ENCODE measurements at regions not wholly inside any gene's neighbourhood (a gene's known extent, or its start where the extent isn't known, plus 50 kb on each side); places are given as distances from the start of the nearest gene placed in this dataset.

DNA sequence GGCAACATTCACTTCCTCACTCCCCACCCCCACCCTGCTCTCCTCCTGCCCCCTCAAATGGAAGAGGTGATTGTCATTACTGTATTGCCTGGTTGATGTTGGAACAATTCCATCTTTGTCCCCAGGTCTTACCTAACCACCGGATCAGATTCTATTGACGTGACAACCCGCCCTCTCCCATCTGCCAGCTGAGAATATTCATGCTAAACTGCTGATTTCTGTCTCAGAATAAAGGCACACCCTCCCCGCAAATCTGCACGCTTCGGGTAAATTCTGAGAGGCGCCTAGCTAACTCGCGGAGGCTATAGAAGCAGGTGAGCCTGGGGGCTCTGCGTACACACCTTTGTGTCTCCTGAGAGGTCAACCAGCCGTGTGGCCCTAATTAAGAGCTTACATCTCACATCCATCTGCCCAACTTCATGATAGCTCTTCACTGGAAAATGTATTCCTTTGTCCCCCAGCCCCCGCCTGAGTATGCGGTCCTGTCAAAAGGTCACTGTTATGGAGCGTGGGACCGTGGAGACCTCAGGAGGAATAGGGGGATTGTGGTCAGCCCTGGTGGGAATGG lies 1054.3 kb downstream of the VRK1 start:
- TF ChIP-seq, protein P1, sequence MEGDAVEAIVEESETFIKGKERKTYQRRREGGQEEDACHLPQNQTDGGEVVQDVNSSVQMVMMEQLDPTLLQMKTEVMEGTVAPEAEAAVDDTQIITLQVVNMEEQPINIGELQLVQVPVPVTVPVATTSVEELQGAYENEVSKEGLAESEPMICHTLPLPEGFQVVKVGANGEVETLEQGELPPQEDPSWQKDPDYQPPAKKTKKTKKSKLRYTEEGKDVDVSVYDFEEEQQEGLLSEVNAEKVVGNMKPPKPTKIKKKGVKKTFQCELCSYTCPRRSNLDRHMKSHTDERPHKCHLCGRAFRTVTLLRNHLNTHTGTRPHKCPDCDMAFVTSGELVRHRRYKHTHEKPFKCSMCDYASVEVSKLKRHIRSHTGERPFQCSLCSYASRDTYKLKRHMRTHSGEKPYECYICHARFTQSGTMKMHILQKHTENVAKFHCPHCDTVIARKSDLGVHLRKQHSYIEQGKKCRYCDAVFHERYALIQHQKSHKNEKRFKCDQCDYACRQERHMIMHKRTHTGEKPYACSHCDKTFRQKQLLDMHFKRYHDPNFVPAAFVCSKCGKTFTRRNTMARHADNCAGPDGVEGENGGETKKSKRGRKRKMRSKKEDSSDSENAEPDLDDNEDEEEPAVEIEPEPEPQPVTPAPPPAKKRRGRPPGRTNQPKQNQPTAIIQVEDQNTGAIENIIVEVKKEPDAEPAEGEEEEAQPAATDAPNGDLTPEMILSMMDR (IDR thresholded peaks at IDR 0.05): no peak
- no peak for TF ChIP-seq POLR2A (IDR thresholded peaks at IDR 0.05)
